Jurkat, Clone E6-1 (cell line): ENCODE measurements at regions not wholly inside any gene's neighbourhood (a gene's known extent, or its start where the extent isn't known, plus 50 kb on each side); places are given as distances from the start of the nearest gene placed in this dataset.
"Not testable (repeated sequence)": the region's sequence is repeated elsewhere in the genome, so short reads cannot be mapped to it uniquely, and the experiment has no call there.

Experiments used
- DNase-seq: peaks from one replicate; pipeline ENCODE4 v3.0.0-alpha.2; 2011; ENCODE audit warnings: low read depth, low spot score
- H3K4me3 ChIP-seq: 2 replicates; pipeline ENCODE4 v1.5.1; 2011; ENCODE audit warnings: mild to moderate bottlenecking, low read length, control low read depth, moderate library complexity

DNA sequence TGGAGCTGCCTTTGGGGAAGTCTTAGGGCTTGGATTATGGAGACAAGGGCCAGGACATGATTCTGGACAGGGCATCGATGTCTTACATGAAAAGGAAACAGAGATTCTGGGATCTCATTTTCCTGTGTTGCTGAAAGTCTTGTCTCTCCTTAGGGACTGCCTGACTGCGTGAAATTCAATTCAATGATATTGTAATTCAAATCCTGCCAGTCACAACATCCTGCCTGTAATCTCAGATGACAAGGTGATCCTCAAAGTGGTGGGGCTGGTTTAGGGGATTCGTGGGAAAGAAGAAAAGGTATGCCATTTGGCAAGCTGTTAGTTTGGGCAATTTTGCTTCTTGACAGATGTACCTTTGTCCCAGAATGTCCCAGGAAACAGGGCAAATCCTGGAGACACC lies 129.1 kb downstream of the KBTBD8 start:
- H3K4me3 ChIP-seq: no peak overlapping the region
- DNase-seq: no peak

- no peak for DNase-seq
- H3K4me3 ChIP-seq: no peak overlapping the region
Observed at GRCh38 chr3:67142432-67142831, 144.3 kb downstream of the KBTBD8 start.

GRCh38 chr3:67145738-67146137 lies 147.6 kb downstream of the KBTBD8 start:
- no peak for DNase-seq
- H3K4me3 ChIP-seq: no peak overlapping the region

- no peak for DNase-seq
Observed at GRCh38 chr3:67154429-67154828, 156.3 kb downstream of the KBTBD8 start.

DNA sequence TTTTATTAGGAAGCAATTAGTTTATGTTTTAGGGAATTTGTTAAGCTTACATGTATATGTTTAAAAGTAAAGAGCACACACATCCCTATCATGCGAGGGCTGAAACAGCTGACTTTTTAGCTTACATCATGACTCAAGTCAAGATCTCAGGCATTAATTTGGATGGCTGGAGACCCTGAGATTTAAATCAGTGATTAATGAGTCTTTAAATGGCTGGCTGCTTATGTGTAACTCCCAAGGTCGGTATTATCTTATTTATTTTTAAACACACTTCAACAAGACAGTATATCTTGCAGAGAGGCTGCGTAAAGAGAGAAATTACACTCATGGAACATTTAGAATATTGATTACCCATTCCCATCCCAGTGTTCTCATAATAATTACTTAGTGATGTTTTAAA lies 169.4 kb downstream of the KBTBD8 start:
- H3K4me3 ChIP-seq: no peak overlapping the region
- DNase-seq: no peak

More at GRCh38 chr3:67154429-67154828, 156.3 kb downstream of the KBTBD8 start:
- no peak overlapping the region for H3K4me3 ChIP-seq

GRCh38 chr3:67171841-67172240 lies 173.7 kb downstream of the KBTBD8 start:
- no peak overlapping the region for H3K4me3 ChIP-seq
- DNase-seq: no peak

DNA sequence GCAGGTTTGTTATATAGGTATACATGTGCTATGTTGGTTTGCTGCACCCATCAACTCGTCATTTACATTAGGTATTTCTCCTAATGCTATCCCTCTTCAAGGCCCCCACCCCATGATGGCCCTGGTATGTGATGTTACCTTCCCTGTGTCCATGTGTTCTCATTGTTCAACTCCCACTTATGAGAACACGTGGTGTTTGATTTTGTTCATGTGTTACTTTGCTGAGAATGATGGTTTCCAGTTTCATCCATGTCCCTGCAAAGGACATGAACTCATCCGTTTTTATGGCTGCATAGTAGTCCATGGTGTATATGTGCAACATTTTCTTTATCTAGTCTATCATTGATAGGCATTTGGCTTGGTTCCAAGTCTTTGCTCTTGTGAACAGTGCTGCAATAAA lies 175.0 kb downstream of the KBTBD8 start:
- H3K4me3 ChIP-seq, DNase-seq: not testable (repeated sequence)

DNA sequence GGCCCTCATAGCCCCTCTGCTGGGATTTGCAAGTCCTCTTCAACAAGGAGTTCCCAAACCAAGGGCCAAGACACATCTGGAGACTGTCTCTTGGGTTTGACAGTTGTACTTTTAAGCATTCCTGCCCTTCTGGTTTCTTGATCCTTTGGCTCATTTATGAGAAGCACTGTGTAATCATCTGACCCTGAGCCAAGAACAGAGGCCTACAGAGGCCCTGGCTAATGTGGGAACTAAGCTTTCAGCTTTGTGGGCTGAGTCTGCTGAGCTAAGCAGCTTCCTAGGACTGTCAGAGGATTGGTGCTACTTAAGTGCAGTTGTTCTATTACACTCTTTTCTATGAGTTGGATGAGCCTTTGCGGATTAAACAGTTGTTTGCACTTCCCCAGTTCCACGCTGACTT lies 178.3 kb downstream of the KBTBD8 start:
- no peak overlapping the region for H3K4me3 ChIP-seq
- DNase-seq: no peak

DNA sequence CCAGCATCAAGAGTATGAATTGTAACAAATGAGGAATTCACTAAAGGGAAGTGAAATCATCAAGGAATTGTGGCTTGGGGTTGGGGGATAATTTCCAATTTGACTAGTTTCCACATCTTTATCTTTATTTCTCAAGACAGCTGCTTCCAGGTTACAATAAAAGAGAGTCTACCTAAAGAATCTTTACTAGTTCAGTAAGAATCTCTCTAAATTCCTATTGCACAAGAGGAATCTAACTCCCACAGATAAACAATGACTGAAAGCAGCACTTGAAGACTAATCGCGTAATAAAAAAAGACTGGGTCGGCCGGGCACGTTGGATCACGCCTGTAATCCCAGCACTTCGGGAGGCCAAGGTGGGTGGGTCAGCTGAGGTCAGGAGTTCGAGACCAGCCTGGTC lies 194.4 kb downstream of the KBTBD8 start:
- H3K4me3 ChIP-seq: no peak overlapping the region
- DNase-seq: no peak

- H3K4me3 ChIP-seq: no peak overlapping the region
- no peak for DNase-seq
Observed at GRCh38 chr3:67196677-67197076, 198.6 kb downstream of the KBTBD8 start.

DNA sequence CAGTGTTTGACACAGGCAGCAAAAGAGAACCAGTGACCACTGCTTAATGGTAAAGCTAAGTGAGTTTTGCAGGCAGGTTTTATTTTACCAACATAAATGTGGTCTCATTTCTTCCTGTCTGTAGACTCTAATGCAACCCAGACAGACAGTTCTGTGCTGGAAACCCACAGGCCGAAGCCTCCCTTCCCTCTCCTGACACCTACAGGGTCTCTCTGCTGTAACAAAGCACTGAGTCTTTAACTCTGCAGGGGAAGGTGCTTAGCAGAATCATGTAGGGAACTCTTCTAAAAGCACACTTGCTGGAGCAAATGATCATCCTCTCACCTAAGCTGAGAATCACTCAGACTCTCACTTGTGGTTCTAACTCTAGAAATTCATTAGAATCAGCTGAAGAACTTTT lies 200.3 kb downstream of the KBTBD8 start:
- DNase-seq: no peak
- no peak overlapping the region for H3K4me3 ChIP-seq

- H3K4me3 ChIP-seq: no peak overlapping the region
- DNase-seq: no peak
Observed at GRCh38 chr3:67200618-67201017, 202.5 kb downstream of the KBTBD8 start.

- H3K4me3 ChIP-seq: no peak overlapping the region
- DNase-seq: no peak
Observed at GRCh38 chr3:67201026-67201425, 202.9 kb downstream of the KBTBD8 start.

DNA sequence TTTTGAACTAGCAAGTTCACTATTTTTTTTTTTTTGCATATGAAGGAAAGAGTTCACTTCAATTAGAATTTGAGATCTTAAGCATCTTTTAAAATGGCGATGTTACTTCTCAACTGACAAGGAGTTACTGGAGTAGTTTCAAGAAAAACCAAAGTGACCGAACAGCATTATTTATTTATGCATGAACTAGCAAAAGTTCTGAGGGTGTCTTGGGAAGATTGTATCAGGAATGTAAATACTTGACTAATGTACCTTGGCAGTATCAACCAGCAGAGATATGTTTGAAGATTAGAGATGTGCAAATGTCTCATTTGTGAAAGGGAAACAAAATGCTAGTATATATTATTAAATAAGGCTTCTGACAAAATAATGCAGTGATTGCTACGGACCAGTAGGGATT lies 203.9 kb downstream of the KBTBD8 start:
- no peak overlapping the region for H3K4me3 ChIP-seq
- DNase-seq: no peak

- no peak for DNase-seq
Observed at GRCh38 chr3:67204951-67205350, 206.8 kb downstream of the KBTBD8 start.

GRCh38 chr3:67215690-67216089 lies 217.6 kb downstream of the KBTBD8 start:
- H3K4me3 ChIP-seq: no peak overlapping the region
- DNase-seq: no peak

More at GRCh38 chr3:67204951-67205350, 206.8 kb downstream of the KBTBD8 start:
- H3K4me3 ChIP-seq: no peak overlapping the region

GRCh38 chr3:67227030-67227429 lies 228.9 kb downstream of the KBTBD8 start:
- H3K4me3 ChIP-seq: no peak overlapping the region
- DNase-seq: no peak

GRCh38 chr3:67228136-67228535 lies 230.0 kb downstream of the KBTBD8 start:
- DNase-seq: no peak
- H3K4me3 ChIP-seq: no peak overlapping the region

DNA sequence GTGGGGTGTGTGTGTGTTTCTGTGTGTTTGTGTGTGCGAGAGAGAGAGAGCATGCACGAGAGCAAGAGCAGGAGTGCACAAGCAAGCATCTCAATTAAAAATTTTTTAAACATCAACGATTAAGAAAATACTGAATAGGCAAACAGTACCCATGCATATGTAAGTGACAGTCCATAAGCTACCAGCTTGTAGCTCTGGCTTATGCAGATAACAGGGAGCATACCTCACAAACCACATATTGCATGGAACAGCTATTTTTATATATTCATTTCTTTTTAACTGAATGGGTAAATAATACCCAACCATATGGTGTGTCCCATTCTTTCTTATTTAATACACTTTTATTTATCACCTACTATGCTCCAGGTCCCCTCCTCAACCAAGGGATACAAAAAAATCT lies 234.5 kb downstream of the KBTBD8 start:
- H3K4me3 ChIP-seq: no peak overlapping the region
- DNase-seq: no peak

- no peak for DNase-seq
- H3K4me3 ChIP-seq: no peak overlapping the region
Observed at GRCh38 chr3:67239353-67239752, 241.2 kb downstream of the KBTBD8 start.

GRCh38 chr3:67241084-67241483 lies 243.0 kb downstream of the KBTBD8 start:
- no peak overlapping the region for H3K4me3 ChIP-seq
- no peak for DNase-seq

- DNase-seq: no peak
Observed at GRCh38 chr3:67244130-67244529, 246.0 kb downstream of the KBTBD8 start.

More at GRCh38 chr3:67244130-67244529, 246.0 kb downstream of the KBTBD8 start:
- no peak overlapping the region for H3K4me3 ChIP-seq
